ENCODE measurements at regions not wholly inside any gene's neighbourhood (a gene's known extent, or its start where the extent isn't known, plus 50 kb on each side); places are given as distances from the start of the nearest gene placed in this dataset.

GRCh38 chr14:49240383-49240782 lies 345.8 kb downstream of the RPS29 start:
- Histone ChIP-seq H3K4me3 (replicated peaks in 1 of 2; ENCODE audit: low read depth in 1 of 2, low read length in 2 of 2) (no peak overlapping the region), H3K36me3 (ENCODE audit: control insufficient read depth in 1 of 2, insufficient read depth in 2 of 2, low read length in 2 of 2) (no peaks in the 10 kb centered on the region), H3K79me2 (ENCODE audit: insufficient read depth, low read length) (no peaks in the 10 kb centered on the region), H3K4me1 (ENCODE audit: control insufficient read depth in 1 of 2, insufficient read depth in 2 of 2, low read length in 2 of 2) (no peaks in the 10 kb centered on the region), H3K9ac (ENCODE audit: low read length) (no peak overlapping the region), H3K4me2 (ENCODE audit: low read length) (no peak overlapping the region), H4K20me1 (ENCODE audit: insufficient read depth) (no peaks in the 10 kb centered on the region), H3K9me2 (ENCODE audit: insufficient read depth) (no peaks in the 10 kb centered on the region), H3K9me3 (ENCODE audit: control insufficient read depth in 1 of 2, insufficient read depth in 1 of 2, low read depth in 1 of 2, low read length in 2 of 2) (no peaks in the 10 kb centered on the region; a peak in 1 of 4 replicates), H2AFZ (ENCODE audit: low read depth, low read length, poor library complexity, severe bottlenecking) (no peak overlapping the region), H3K27me3 (ENCODE audit: insufficient read depth, low read length) (no peaks in the 10 kb centered on the region), H3K27ac (ENCODE audit: low read depth, low read length) (no peak overlapping the region)
- ChIA-PET RAD21 (ENCODE audit: low non-redundant PET in 1 of 2, low total read pairs in 2 of 2, uncharacterized antibody in 2 of 2, unreplicated experiment in 2 of 2) (no interaction called here), CTCF (no interaction called here), POLR2A (no interaction called here)
- TF ChIP-seq SIN3A (IDR thresholded peaks at IDR 0.05; ENCODE audit: low read depth) (no peak), EZH2phosphoT487 (IDR thresholded peaks at IDR 0.05; ENCODE audit: borderline replicate concordance) (no peak), TCF7L2 (IDR thresholded peaks at IDR 0.05; ENCODE audit: borderline replicate concordance, extremely low read depth, insufficient read depth, insufficient read length) (no peak), ZNF274 (IDR thresholded peaks at IDR 0.05; ENCODE audit: low read depth, low read length) (no peak), POLR2A (IDR thresholded peaks at IDR 0.05; ENCODE audit: borderline replicate concordance, extremely low read depth, insufficient read depth, insufficient read length) (no peak), RAD21 (IDR thresholded peaks at IDR 0.05; ENCODE audit: low read depth) (no peak), ELF1 (IDR thresholded peaks at IDR 0.05; ENCODE audit: borderline replicate concordance, low read depth) (no peak), JUND (IDR thresholded peaks at IDR 0.05) (no peak), POLR2AphosphoS5 (IDR thresholded peaks at IDR 0.05; ENCODE audit: low read depth, low read length) (no peak), YY1 (IDR thresholded peaks at IDR 0.05; ENCODE audit: extremely low read depth, insufficient replicate concordance, low read depth, low read length) (no peak), MAX (IDR thresholded peaks at IDR 0.05) (no peak), ZBTB33 (IDR thresholded peaks at IDR 0.05; ENCODE audit: extremely low read depth, insufficient replicate concordance, low read length) (no peak), CTCF (IDR thresholded peaks at IDR 0.05 in 2 of 3, conservative IDR thresholded peaks at IDR 0.05 in 1 of 3; ENCODE audit: borderline replicate concordance in 1 of 3, insufficient read depth in 1 of 3, low read depth in 2 of 3, low read length in 2 of 3) (no peak), REST (IDR thresholded peaks at IDR 0.05; ENCODE audit: low read depth) (no peak), CEBPB (IDR thresholded peaks at IDR 0.05; ENCODE audit: low read depth) (no peak)
- TF ChIP-seq, protein P1, sequence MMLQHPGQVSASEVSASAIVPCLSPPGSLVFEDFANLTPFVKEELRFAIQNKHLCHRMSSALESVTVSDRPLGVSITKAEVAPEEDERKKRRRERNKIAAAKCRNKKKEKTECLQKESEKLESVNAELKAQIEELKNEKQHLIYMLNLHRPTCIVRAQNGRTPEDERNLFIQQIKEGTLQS (IDR thresholded peaks at IDR 0.05), result no peak
- no TSS peak for BruUV-seq (replicated peaks)
- ATAC-seq (no peak), DNase-seq (ENCODE audit: low read depth, low spot score) (no peak)
- intact Hi-C loops (cut with micrococcal nuclease), result no loop called here
